GM19463 (cell line): ENCODE measurements at regions not wholly inside any gene's neighbourhood (a gene's known extent, or its start where the extent isn't known, plus 50 kb on each side); places are given as distances from the start of the nearest gene placed in this dataset.

Source experiments
- ATAC-seq: cut with Tn5 transposase; IDR thresholded peaks from one replicate; pipeline ENCODE4 v1.9.1; 2021; ENCODE audit warnings: mild to moderate bottlenecking, moderate library complexity; ENCODE audit not compliant: unreplicated experiment

GRCh38 chr7:15870347-15870746 lies 183.9 kb upstream of the MEOX2 start:
- ATAC-seq, result no peak

DNA sequence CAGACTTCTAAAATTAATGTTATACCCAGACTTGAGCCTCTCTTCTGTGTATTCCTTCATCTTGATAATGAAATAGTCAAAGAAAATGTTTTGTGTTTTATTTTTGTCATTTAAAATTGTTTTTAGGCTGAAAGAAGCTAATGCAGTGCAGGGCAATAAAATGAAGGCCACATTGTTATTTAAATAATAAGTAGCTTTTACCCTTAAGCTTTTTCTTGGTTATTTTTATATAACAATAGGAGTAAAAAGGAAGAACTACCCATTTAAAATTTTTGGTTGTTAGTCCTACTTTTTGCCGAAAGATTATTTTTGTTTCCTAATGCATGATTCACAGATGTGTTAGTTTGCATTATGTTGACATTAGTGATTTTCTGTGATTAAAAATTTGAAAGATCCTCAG lies 181.0 kb upstream of the MEOX2 start:
- ATAC-seq, result no peak

- ATAC-seq, result no peak
Measured at GRCh38 chr7:15866753-15867152, 180.3 kb upstream of the MEOX2 start.

GRCh38 chr7:15864626-15864991 lies 178.1 kb upstream of the MEOX2 start:
- no peak for ATAC-seq

GRCh38 chr7:15863951-15864625 lies 177.6 kb upstream of the MEOX2 start:
- no peak for ATAC-seq

DNA sequence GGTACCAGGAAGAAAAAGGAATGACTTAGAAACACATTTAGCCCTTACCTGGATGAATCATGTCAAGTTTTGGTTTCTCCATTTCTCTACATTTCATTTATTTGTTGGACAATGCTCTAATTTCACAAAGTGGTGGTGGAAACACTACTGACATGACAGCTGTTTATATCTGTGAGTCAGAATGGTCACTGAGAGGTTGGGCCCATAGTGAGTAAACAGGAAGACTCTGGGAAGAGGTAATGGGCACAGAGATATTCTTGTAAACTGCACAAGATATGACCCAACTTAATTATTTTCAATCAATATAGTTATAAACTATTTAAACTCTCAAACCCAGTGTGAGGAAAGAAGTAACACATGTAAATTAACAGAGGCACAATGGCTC lies 176.3 kb upstream of the MEOX2 start:
- ATAC-seq, result no peak

DNA sequence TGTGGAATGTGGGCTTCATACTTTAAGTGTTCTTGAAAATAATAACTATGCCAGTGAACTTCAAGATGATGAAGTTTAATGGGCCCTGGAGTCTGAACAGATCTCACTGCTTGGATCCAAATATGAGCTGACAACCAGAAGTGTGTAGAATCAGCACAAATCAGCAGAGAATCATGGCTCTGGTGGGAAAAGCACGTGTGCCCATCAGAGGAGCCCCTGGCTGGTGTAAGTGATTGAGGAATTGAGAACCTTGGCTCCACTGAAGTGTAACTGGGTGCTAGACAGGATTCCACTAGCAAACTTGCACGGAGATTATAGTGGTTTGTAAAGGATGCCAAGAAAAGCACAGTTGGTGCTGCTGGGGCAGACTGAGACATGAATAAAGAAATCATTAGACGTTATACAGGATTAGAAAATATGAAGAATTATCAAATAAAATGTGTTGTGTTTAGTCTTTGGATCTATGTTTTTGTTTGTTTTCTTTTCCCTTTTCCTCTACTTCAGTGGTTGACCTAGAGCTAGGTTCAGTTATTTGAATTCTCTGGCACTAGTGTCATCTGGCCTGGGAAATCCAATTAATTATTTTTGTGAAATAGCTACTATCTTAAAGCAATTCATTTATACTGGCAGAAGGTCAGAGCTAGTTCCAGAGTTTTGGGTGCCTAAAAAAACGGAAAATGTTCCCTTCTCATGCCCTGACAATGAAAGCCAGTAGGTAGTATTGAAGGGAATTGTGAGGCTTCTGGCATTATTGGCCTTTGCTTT lies 175.7 kb upstream of the MEOX2 start:
- no peak for ATAC-seq

- no peak for ATAC-seq
Measured at GRCh38 chr7:15860264-15860949, 173.9 kb upstream of the MEOX2 start.

DNA sequence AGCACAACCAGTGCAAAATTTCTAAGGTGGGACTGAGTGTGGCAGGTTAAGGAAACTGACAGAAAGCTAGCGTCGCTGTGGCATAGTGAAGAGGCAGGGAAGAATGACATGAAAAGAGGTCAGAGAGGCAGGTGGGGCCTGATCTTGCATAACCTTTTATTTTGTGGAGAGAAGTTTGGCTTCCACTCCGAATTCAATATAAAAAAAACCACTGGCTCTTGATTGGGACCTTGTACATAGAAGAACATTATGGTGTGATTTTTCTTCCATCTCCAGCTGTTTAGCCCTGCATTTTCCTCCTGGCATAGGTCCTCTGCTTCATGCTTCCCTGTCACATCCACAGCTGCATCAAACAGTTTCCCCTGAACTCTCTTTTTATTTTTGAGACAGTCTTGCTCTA lies 170.5 kb upstream of the MEOX2 start:
- ATAC-seq, result no peak

- ATAC-seq, result no peak
Measured at GRCh38 chr7:15856311-15856710, 169.8 kb upstream of the MEOX2 start.

DNA sequence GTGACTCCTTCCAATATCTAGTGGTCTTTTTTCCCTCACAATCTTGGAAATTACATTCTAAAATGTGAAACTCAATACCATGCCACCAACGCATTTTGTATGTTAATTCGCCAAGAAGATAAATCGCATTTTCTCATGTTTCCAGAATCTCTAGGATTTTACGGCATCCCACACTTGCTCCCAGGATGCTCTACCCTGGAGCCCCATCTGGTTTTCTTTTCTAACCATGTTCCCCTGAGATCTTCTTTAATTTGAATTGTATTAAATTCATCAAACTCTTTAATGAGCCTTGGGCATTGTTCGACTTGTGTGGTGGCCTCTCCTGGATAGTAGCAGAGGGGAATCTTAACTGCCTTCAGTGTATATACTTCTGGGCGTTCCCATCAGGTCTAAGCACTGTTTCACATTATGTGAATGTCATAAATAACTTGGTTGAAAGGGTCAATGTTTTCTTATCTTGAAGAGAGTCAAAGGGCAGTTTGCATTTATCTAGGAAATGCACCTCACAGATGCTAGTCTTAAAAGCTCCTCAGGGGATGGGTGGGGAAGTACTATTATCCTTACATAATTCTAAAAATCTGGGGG lies 169.1 kb upstream of the MEOX2 start:
- ATAC-seq, result no peak

GRCh38 chr7:15854841-15855524 lies 168.5 kb upstream of the MEOX2 start:
- no peak for ATAC-seq

GRCh38 chr7:15853832-15854470 lies 167.5 kb upstream of the MEOX2 start:
- no peak for ATAC-seq

DNA sequence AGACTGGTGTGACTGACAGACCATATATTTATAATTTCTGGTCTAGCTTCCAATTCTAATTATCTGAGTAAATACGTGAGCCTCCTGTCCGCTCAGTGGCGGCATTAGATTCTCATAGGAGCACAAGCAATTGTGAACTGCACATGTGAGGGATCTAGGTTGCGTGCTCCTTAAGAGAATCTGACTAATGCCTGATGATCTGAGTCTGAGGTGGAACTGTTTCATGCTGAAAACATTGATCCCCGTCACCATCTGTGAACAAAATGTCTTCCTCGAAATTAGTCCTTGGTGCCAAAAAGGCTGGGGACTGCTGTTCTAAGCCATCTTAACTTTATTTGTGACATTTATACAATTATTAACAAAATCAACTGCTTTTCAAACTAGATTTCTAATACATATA lies 164.7 kb upstream of the MEOX2 start:
- ATAC-seq, result no peak

DNA sequence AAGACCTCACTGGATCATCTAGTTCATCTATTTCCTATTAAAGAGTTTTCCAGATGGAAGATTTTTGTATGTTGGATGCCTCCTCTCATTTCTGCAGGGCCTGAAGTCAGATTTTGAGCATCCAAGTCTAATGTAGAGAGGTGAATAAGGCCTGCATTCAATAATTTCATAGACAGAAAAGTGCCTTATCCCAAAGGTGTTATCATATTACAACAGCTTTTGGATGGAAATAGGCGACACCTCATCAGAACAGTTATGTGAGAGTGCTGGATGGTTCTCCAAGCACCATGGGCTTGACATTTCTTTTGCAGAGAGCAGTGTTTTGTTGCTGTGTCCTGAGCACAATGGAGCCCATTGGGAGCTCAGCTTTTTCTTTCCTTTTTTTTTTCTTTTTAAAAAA lies 162.4 kb upstream of the MEOX2 start:
- ATAC-seq, result no peak

GRCh38 chr7:15848362-15848761 lies 161.9 kb upstream of the MEOX2 start:
- ATAC-seq, result no peak

GRCh38 chr7:15845868-15846267 lies 159.4 kb upstream of the MEOX2 start:
- no peak for ATAC-seq

DNA sequence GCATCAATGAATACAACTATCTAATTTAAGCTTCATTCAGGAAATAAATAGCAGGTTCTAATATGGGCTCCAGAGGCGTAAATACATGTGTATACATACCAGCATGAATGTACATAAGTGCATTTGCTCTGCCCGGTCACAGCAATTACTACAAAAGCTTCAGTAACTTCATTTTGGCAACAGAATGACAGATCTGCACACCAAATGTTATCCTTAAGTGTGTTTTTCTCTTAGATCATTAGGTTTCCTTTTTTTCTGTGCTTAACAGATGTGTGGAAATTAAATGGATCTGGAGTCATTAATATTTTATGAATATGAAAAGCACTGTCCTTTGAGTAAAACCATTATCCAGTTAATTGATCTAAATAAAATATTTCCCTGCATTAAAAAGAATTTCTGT lies 159.0 kb upstream of the MEOX2 start:
- ATAC-seq, result no peak

DNA sequence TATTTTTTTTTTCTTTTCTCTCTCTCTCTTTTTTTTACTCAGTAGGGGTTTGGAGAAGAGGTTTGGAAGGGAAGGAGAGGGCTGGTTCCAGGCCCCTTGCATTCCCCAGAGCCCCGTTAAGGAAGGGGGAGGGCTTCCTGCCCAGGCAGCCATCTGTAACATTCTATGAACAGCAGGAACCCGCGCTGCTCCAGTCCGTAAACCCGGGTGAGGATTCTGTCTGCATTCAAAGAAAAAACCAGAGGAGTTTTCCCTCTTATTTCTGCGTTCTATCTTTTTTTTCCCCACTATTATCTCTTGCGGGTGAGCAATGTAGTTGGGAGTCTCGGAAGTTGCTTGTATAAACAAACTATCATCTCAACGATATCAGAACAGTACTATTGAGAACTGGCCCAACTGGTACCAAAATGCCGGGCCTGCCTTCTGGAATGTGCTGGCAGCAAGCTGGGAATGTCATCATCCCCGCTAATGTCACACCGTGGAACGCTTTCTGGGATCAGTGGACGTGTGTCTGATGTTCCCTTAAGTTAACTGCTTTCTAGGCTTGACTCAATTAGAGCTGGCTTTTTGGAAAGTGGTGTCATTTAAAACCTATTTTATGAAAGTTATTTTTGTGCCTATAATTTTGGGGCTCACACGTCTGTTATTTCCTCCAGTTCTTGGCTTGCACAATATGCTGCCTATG lies 153.1 kb upstream of the MEOX2 start:
- ATAC-seq, result no peak

DNA sequence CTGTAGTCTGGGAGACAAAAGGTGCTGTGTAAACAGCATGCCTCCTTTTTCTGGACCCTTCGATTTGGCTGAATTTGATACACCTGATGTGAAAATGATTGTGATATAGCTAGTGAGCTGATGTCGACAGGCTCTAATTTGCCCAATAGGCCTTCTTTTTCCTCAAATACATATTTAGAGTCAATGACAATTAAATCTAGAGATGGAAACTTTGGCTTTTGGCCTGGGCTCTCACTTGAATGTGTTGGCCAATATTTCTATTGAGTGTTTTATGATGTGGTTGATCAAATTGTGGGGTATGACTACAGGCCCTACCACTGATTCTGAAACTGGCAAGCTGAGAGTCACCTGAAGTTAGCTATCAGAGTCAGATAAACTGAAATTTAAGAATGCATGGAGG lies 151.8 kb upstream of the MEOX2 start:
- no peak for ATAC-seq
